SU-DHL-6 (cell line): ENCODE measurements at regions not wholly inside any gene's neighbourhood (a gene's known extent, or its start where the extent isn't known, plus 50 kb on each side); places are given as distances from the start of the nearest gene placed in this dataset.

Experiments used
- H2AFZ ChIP-seq: fragments of 200-600 bp; sonication (generic); 2 replicates; pipeline ENCODE4 v1.6.1; 2014; ENCODE audit warnings: low read depth, mild to moderate bottlenecking, moderate library complexity, mixed read lengths, antibody characterized with exemption, low read length; ENCODE audit not compliant: severe bottlenecking
- H3F3A ChIP-seq: fragments of 200-600 bp; shearing (Covaris generic); 2 replicates; pipeline ENCODE4 v1.6.0; 2016; ENCODE audit warnings: antibody characterized with exemption, mild to moderate bottlenecking; ENCODE audit not compliant: insufficient read depth
- H3K27ac ChIP-seq: fragments of 200-600 bp; sonication (generic); 2 replicates; pipeline ENCODE4 v1.5.1; 2016; ENCODE audit warnings: low read depth, mild to moderate bottlenecking, low read length, moderate library complexity, mixed read lengths
- H3K27me3 ChIP-seq: fragments of 200-600 bp; sonication (generic), shearing (Covaris generic); 2 replicates; pipeline ENCODE4 v1.6.0; 2014; ENCODE audit warnings: mild to moderate bottlenecking, low read length
- H3K36me3 ChIP-seq: fragments of 200-600 bp; sonication (generic); 2 replicates; pipeline ENCODE4 v1.6.1; 2014; ENCODE audit warnings: mild to moderate bottlenecking, low read length, mixed read lengths
- H3K4me2 ChIP-seq: fragments of 300-600, 200-600 bp; shearing (Covaris generic), sonication (generic); 2 replicates; pipeline ENCODE4 v1.6.0; 2014; ENCODE audit warnings: low read length, low read depth, mild to moderate bottlenecking; ENCODE audit not compliant: poor library complexity, severe bottlenecking
- H3K4me3 ChIP-seq: fragments of 200-600 bp; sonication (generic); 2 replicates; pipeline ENCODE4 v1.5.1; 2014; ENCODE audit warnings: antibody characterized with exemption, low read length, mild to moderate bottlenecking, mixed read lengths; ENCODE audit not compliant: insufficient read depth, poor library complexity, severe bottlenecking
- H3K79me2 ChIP-seq: fragments of 200-600 bp; sonication (generic); 2 replicates; pipeline ENCODE4 v1.6.1; 2014; ENCODE audit warnings: mild to moderate bottlenecking, low read length, moderate library complexity; ENCODE audit not compliant: insufficient read depth
- H3K9ac ChIP-seq: fragments of 200-600 bp; sonication (generic); 2 replicates; pipeline ENCODE4 v1.7.0; 2014; ENCODE audit warnings: mild to moderate bottlenecking, low read length
- H3K9me2 ChIP-seq: fragments of 200-600 bp; sonication (generic); replicated peaks from 2 replicates; pipeline ENCODE4 v1.6.1; 2014; ENCODE audit warnings: low read length; ENCODE audit not compliant: insufficient read depth
- H3K9me3 ChIP-seq: fragments of 200-600 bp; sonication (generic); 2 replicates; pipeline ENCODE4 v1.6.1; 2014; ENCODE audit warnings: low read length, mixed read lengths; ENCODE audit not compliant: insufficient read depth
- H4K20me1 ChIP-seq: fragments of 200-600 bp; sonication (generic); 2 replicates; pipeline ENCODE4 v1.6.1; 2014; ENCODE audit warnings: low read depth, mild to moderate bottlenecking, antibody characterized with exemption, low read length, moderate library complexity, mixed read lengths
- CTCF ChIP-seq: fragments of 200-600 bp; sonication (generic); IDR thresholded peaks from one replicate; pipeline ENCODE4 v1.5.1; 2017; ENCODE audit warnings: antibody characterized with exemption, mild to moderate bottlenecking, low read length, moderate library complexity; ENCODE audit not compliant: insufficient read depth, poor library complexity, severe bottlenecking
- EZH2phosphoT487 ChIP-seq: fragments of 200-600 bp; sonication (generic), shearing (Covaris generic); conservative IDR thresholded peaks from 2 replicates; pipeline ENCODE4 v1.6.1; 2018; ENCODE audit warnings: mild to moderate bottlenecking, antibody characterized with exemption, low read length, moderate library complexity, mixed read lengths

GRCh38 chr20:19821606-19822005 is 63.5 kb downstream of the RIN2 start:
- Histone ChIP-seq H3K27ac (no peak overlapping the region), H3K36me3 (no peaks in the 10 kb centered on the region), H2AFZ (no peak overlapping the region), H3K9me3 (no peaks in the 10 kb centered on the region), H3K79me2 (no peaks in the 10 kb centered on the region), H3K9ac (no peak overlapping the region), H3K4me2 (no peak overlapping the region), H3K27me3 (no peaks in the 10 kb centered on the region), H3F3A (no peaks in the 10 kb centered on the region), H4K20me1 (no peaks in the 10 kb centered on the region), H3K9me2 (no peaks in the 10 kb centered on the region), H3K4me3 (no peak overlapping the region)
- TF ChIP-seq CTCF, result no peak
- no peak for TF ChIP-seq EZH2phosphoT487

GRCh38 chr20:19823216-19823615 is 65.2 kb downstream of the RIN2 start:
- Histone ChIP-seq H3K9me2 (no peaks in the 10 kb centered on the region), H4K20me1 (no peaks in the 10 kb centered on the region), H3K27ac (no peak overlapping the region), H3K4me2 (no peak overlapping the region), H3K4me3 (no peak overlapping the region), H3F3A (no peaks in the 10 kb centered on the region), H3K9me3 (no peaks in the 10 kb centered on the region), H3K27me3 (no peaks in the 10 kb centered on the region), H2AFZ (no peak overlapping the region), H3K9ac (no peak overlapping the region), H3K36me3 (no peaks in the 10 kb centered on the region), H3K79me2 (no peaks in the 10 kb centered on the region)
- TF ChIP-seq EZH2phosphoT487 (no peak), CTCF (no peak)

- no peaks in the 10 kb centered on the region for H3K36me3 ChIP-seq
- H3K4me2 ChIP-seq, result no peak overlapping the region
- no peaks in the 10 kb centered on the region for H3K9me2 ChIP-seq
- TF ChIP-seq CTCF (no peak), EZH2phosphoT487 (no peak)
- H3K79me2 ChIP-seq, result no peaks in the 10 kb centered on the region
- no peaks in the 10 kb centered on the region for H3K27me3 ChIP-seq
- H3K27ac ChIP-seq, result no peak overlapping the region
- no peaks in the 10 kb centered on the region for H3F3A ChIP-seq
- H3K9ac ChIP-seq, result no peak overlapping the region
- no peak overlapping the region for H3K4me3 ChIP-seq
- no peak overlapping the region for H2AFZ ChIP-seq
- no peaks in the 10 kb centered on the region for H3K9me3 ChIP-seq
- H4K20me1 ChIP-seq, result no peaks in the 10 kb centered on the region
Observed at GRCh38 chr20:19823971-19824370, 65.9 kb downstream of the RIN2 start.

GRCh38 chr20:19824861-19825260 is 66.8 kb downstream of the RIN2 start:
- no peaks in the 10 kb centered on the region for H3K79me2 ChIP-seq
- no peak overlapping the region for H2AFZ ChIP-seq
- no peaks in the 10 kb centered on the region for H3F3A ChIP-seq
- no peak overlapping the region for H3K27ac ChIP-seq
- H3K4me2 ChIP-seq, result no peak overlapping the region
- TF ChIP-seq CTCF (no peak), EZH2phosphoT487 (no peak)
- H4K20me1 ChIP-seq, result no peaks in the 10 kb centered on the region
- no peaks in the 10 kb centered on the region for H3K36me3 ChIP-seq
- H3K9me2 ChIP-seq, result no peaks in the 10 kb centered on the region
- no peaks in the 10 kb centered on the region for H3K9me3 ChIP-seq
- no peak overlapping the region for H3K9ac ChIP-seq
- no peak overlapping the region for H3K4me3 ChIP-seq
- H3K27me3 ChIP-seq, result no peaks in the 10 kb centered on the region
